ENCODE measurements at regions not wholly inside any gene's neighbourhood (a gene's known extent, or its start where the extent isn't known, plus 50 kb on each side); places are given as distances from the start of the nearest gene placed in this dataset.

GRCh38 chrX:989959-990510 is 222.4 kb downstream of the CRLF2 start (continued):
- TF ChIP-seq MYC (IDR thresholded peaks at IDR 0.05; ENCODE audit: low read depth, low read length) (peak; percentile 89), MYC (CRISPR knock-in tag; IDR thresholded peaks at IDR 0.05; ENCODE audit: borderline replicate concordance, low read depth) (no peak), OTX1 (CRISPR knock-in tag; IDR thresholded peaks at IDR 0.05) (no peak), POLR2AphosphoS5 (IDR thresholded peaks at IDR 0.05; ENCODE audit: control insufficient read depth, insufficient read depth, low read depth, low read length) (peak; percentile 46; the same call in 1 of the 2 replicates), ZNF224 (CRISPR knock-in tag; IDR thresholded peaks at IDR 0.05) (no peak), HMG20A (CRISPR knock-in tag; conservative IDR thresholded peaks at IDR 0.05) (no peak), TEAD4 (IDR thresholded peaks at IDR 0.05; ENCODE audit: low read length) (peak; percentile 33; the same call in 1 of the 2 replicates), TEAD4 (CRISPR knock-in tag; IDR thresholded peaks at IDR 0.05; ENCODE audit: borderline replicate concordance) (no peak), CSDE1 (IDR thresholded peaks at IDR 0.05) (peak in 1 of 2 experiments; percentile 96; a peak in 2 of 4 replicates), MNT (conservative IDR thresholded peaks at IDR 0.05) (peak in 1 of 2 experiments; percentile 9; a peak in 1 of 4 replicates), CREM (IDR thresholded peaks at IDR 0.05; ENCODE audit: low read depth) (peak; percentile 84), L3MBTL2 (IDR thresholded peaks at IDR 0.05) (peak; percentile 42; the same call in 1 of the 2 replicates), CEBPZ (IDR thresholded peaks at IDR 0.05; ENCODE audit: borderline replicate concordance, low read depth, low read length) (no peak), ARID2 (IDR thresholded peaks at IDR 0.05) (no peak), E2F6 (IDR thresholded peaks at IDR 0.05; ENCODE audit: borderline replicate concordance in 1 of 2, extremely low read depth in 1 of 2, insufficient read depth in 1 of 2, insufficient read length in 1 of 2, low read depth in 1 of 2, low read length in 1 of 2, poor library complexity in 1 of 2, severe bottlenecking in 1 of 2) (peak; percentile 20 to 72), TFAP4 (CRISPR knock-in tag; IDR thresholded peaks at IDR 0.05; ENCODE audit: borderline replicate concordance) (peak; percentile 75; the same call in 1 of the 2 replicates), ATF1 (CRISPR knock-in tag; IDR thresholded peaks at IDR 0.05) (no peak), ATF1 (tag; IDR thresholded peaks at IDR 0.05) (peak; percentile 86), SP1 (CRISPR knock-in tag; IDR thresholded peaks at IDR 0.05) (peak; percentile 42; the same call in 1 of the 2 replicates), BCL6 (CRISPR knock-in tag; IDR thresholded peaks at IDR 0.05) (no peak), FOXJ2 (tag; IDR thresholded peaks at IDR 0.05) (peak; percentile 75), ZNF584 (CRISPR knock-in tag; IDR thresholded peaks at IDR 0.05; ENCODE audit: low read depth) (peak; percentile 87)
